GM23248 (cell line): ENCODE measurements at regions not wholly inside any gene's neighbourhood (a gene's known extent, or its start where the extent isn't known, plus 50 kb on each side); places are given as distances from the start of the nearest gene placed in this dataset.

ENCODE experiments used
- DNase-seq: peaks from one replicate; pipeline ENCODE4 v3.0.0-alpha.2; 2015
- H2AFZ ChIP-seq: fragments of 200-600 bp; sonication (generic); 2 replicates; pipeline ENCODE4 v1.6.1; 2016; ENCODE audit warnings: antibody characterized with exemption
- H3F3A ChIP-seq: fragments of 200-600 bp; sonication (generic); 2 replicates; pipeline ENCODE4 v1.6.1; 2016; ENCODE audit warnings: mild to moderate bottlenecking, antibody characterized with exemption, mixed run types; ENCODE audit not compliant: insufficient read depth
- H3K27ac ChIP-seq: fragments of 200-600 bp; sonication (generic); 2 replicates; pipeline ENCODE4 v1.5.1; 2016; ENCODE audit warnings: mild to moderate bottlenecking
- H3K27me3 ChIP-seq: fragments of 200-600 bp; sonication (generic); replicated peaks from 2 replicates; pipeline ENCODE4 v1.6.1; 2016; ENCODE audit warnings: mild to moderate bottlenecking; ENCODE audit not compliant: insufficient read depth
- H3K36me3 ChIP-seq: fragments of 200-600 bp; sonication (generic); 2 replicates; pipeline ENCODE4 v1.6.1; 2016; ENCODE audit warnings: low read depth, mild to moderate bottlenecking
- H3K4me1 ChIP-seq: fragments of 200-600 bp; sonication (generic); 2 replicates; pipeline ENCODE4 v1.6.1; 2016; ENCODE audit warnings: mild to moderate bottlenecking; ENCODE audit not compliant: insufficient read depth
- H3K4me2 ChIP-seq: fragments of 200-600 bp; sonication (generic); one replicate; pipeline ENCODE4 v1.6.1; 2016; ENCODE audit warnings: mild to moderate bottlenecking; ENCODE audit not compliant: unreplicated experiment
- H3K4me3 ChIP-seq: fragments of 200-600 bp; sonication (generic); 2 replicates; pipeline ENCODE4 v1.5.1; 2016; ENCODE audit warnings: mild to moderate bottlenecking
- H3K79me2 ChIP-seq: fragments of 200-600 bp; sonication (generic); 2 replicates; pipeline ENCODE4 v1.6.1; 2016; ENCODE audit warnings: mild to moderate bottlenecking; ENCODE audit not compliant: insufficient read depth
- H3K9ac ChIP-seq: fragments of 200-600 bp; sonication (generic); 2 replicates; pipeline ENCODE4 v1.6.1; 2016; ENCODE audit warnings: mild to moderate bottlenecking
- H3K9me2 ChIP-seq: fragments of 200-600 bp; sonication (generic); 2 replicates; pipeline ENCODE4 v1.6.1; 2016; ENCODE audit warnings: mixed run types, mild to moderate bottlenecking, moderate library complexity; ENCODE audit not compliant: insufficient read depth
- H3K9me3 ChIP-seq: fragments of 200-600 bp; sonication (generic); one replicate; pipeline ENCODE4 v1.6.1; 2017; ENCODE audit warnings: low read depth
- H4K20me1 ChIP-seq: fragments of 200-600 bp; sonication (generic); 2 replicates; pipeline ENCODE4 v1.6.0; 2016; ENCODE audit not compliant: insufficient read depth
- EZH2 ChIP-seq: fragments of 200-600 bp; sonication (generic); IDR thresholded peaks from 2 replicates; pipeline ENCODE4 v1.6.1; 2018; ENCODE audit warnings: antibody characterized with exemption, mild to moderate bottlenecking; ENCODE audit not compliant: insufficient read depth, poor library complexity, severe bottlenecking
- EZH2phosphoT487 ChIP-seq: fragments of 200-600 bp; sonication (generic); IDR thresholded peaks from 2 replicates; pipeline ENCODE4 v1.6.1; 2018; ENCODE audit warnings: antibody characterized with exemption, moderate library complexity, mild to moderate bottlenecking, low read depth; ENCODE audit not compliant: insufficient read depth
- WGBS, 2 experiments: methylation state at CpG; one replicate each; pipeline ENCODE4 v1.1.6; 2015 to 2017; ENCODE audit warnings: low lambda C conversion rate in 2 of 2, low coverage in 1 of 2; ENCODE audit errors: missing lambda C conversion rate in 2 of 2; 5-methylcytosine and 5-hydroxymethylcytosine counted together
- in situ Hi-C: fragments of 300-500 bp; cut with MboI; formaldehyde crosslinking; loops from 2 replicates; pipeline ENCODE4 v1.15.0; 2020

DNA sequence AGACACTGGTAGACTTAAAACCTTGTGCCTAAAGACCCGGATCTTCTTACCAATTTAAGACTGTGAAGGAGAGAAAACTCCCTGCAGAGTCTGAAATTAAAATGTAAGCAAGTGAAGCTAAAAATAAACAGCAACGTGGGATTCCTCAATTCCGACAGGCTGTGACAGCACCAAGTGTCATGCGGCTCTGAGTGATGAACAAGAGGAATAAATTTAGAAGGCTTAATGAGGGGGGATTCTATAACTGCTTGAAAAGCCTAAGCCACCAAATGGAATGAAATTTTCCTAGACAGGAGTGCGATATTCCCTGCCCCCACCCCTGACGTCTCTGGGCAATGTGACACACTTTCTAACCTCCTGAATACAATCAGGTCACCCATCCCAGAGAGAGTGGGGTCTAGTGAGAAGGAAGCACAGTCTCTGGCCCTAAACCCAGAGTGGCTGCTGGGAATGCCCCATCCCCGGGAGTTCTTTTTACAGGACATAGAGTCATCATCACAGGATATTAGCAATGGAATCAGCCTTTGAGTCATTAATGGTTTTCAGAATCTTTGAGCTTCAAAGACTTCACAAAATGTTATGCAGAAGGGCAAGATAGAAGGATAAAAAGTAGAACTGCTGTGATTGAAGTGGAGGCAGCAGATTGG, 114.3 kb downstream of the EDEM1 start:
- H3K4me1 ChIP-seq = peaks cover 12% of the 10 kb centered on the region
- H3K27ac ChIP-seq = peak overlapping the region; percentile 37
- no peaks in the 10 kb centered on the region for H3K9me3 ChIP-seq
- H3K79me2 ChIP-seq = no peaks in the 10 kb centered on the region
- H3K4me2 ChIP-seq = peak overlapping the region; percentile 56
- H3K4me3 ChIP-seq = peak overlapping the region; percentile 2; the same call in 1 of the 2 replicates
- WGBS, 2 experiments = 8% methylated on average over 7 of the region's 7 CpGs
- no peaks in the 10 kb centered on the region for H3K9me2 ChIP-seq
- DNase-seq = peak; percentile 59
- in situ Hi-C loops = no loop called here
- H2AFZ ChIP-seq = peak overlapping the region; percentile 80
- TF ChIP-seq EZH2 (no peak), EZH2phosphoT487 (no peak)
- H3F3A ChIP-seq = peaks cover 8% of the 10 kb centered on the region; the same call in 1 of the 2 replicates
- no peaks in the 10 kb centered on the region for H3K36me3 ChIP-seq
- no peaks in the 10 kb centered on the region for H3K27me3 ChIP-seq
- no peaks in the 10 kb centered on the region for H4K20me1 ChIP-seq
- peak overlapping the region; percentile 22; the same call in 1 of the 2 replicates for H3K9ac ChIP-seq

DNA sequence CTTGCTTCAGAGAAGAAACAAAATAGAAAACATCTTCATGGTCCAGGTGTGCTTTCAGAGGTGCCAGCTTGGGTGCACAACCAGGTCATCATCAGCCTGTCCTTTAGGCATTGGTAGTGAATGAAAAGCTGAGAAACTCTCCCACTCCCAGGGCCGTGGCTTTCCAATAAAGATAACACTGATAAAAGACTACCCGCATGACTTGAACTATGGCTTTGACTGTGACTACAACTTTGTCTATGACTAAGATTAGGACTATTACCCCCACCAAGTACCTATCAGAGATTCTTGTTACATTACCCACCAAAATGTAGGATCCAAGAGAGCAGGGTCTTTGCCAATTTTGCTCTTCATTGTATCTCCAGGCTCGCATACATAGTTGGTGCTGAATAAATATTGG, 115.2 kb downstream of the EDEM1 start:
- Histone ChIP-seq H4K20me1 (no peaks in the 10 kb centered on the region), H3K4me1 (peaks cover 12% of the 10 kb centered on the region), H2AFZ (0 out of 2 replicates have a peak overlapping the region, but pooled peaks have one; percentile 80), H3K27me3 (no peaks in the 10 kb centered on the region), H3K9me3 (no peaks in the 10 kb centered on the region), H3K36me3 (no peaks in the 10 kb centered on the region), H3K9ac (no peak overlapping the region), H3K9me2 (no peaks in the 10 kb centered on the region), H3K4me3 (no peak overlapping the region), H3F3A (peaks cover 8% of the 10 kb centered on the region; the same call in 1 of the 2 replicates), H3K79me2 (no peaks in the 10 kb centered on the region), H3K27ac (0 out of 2 replicates have a peak overlapping the region, but pooled peaks have one; percentile 37), H3K4me2 (no peak overlapping the region)
- in situ Hi-C loops = no loop called here
- 54 to 67% methylated on average over 3 of the region's 3 CpGs for WGBS, 2 experiments
- no peak for DNase-seq
- TF ChIP-seq EZH2 (no peak), EZH2phosphoT487 (no peak)

DNA sequence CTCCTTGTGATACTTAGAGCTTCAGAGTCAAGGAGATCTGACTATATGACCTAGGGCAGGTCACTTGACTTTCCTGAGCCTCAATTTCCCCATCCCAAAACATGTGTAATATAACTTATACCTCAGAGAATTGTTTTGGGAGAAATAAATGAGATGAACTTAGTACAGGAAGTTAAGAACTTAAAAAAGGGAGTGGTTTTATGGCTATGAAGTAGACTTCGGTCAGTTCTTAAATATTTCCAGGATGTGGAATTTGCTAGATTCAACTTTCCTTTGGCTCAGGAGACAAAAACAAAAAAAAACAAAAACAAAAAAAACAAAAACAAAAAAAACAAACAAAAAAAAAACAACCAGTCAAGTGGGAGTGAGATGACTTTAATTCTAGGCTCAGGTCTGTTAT, 116.7 kb downstream of the EDEM1 start:
- Histone ChIP-seq H3K4me2 (no peak overlapping the region), H3K9me2 (no peaks in the 10 kb centered on the region), H3F3A (peaks cover 8% of the 10 kb centered on the region; the same call in 1 of the 2 replicates), H3K4me3 (no peak overlapping the region), H2AFZ (no peak overlapping the region), H3K4me1 (peaks cover 12% of the 10 kb centered on the region), H3K79me2 (no peaks in the 10 kb centered on the region), H4K20me1 (no peaks in the 10 kb centered on the region), H3K9ac (no peak overlapping the region), H3K27ac (no peak overlapping the region), H3K27me3 (no peaks in the 10 kb centered on the region), H3K36me3 (no peaks in the 10 kb centered on the region), H3K9me3 (no peaks in the 10 kb centered on the region)
- 56 to 60% methylated on average over 1 of the region's 1 CpG for WGBS, 2 experiments
- TF ChIP-seq EZH2 (no peak), EZH2phosphoT487 (no peak)
- no peak for DNase-seq
- in situ Hi-C loops = no loop called here

DNA sequence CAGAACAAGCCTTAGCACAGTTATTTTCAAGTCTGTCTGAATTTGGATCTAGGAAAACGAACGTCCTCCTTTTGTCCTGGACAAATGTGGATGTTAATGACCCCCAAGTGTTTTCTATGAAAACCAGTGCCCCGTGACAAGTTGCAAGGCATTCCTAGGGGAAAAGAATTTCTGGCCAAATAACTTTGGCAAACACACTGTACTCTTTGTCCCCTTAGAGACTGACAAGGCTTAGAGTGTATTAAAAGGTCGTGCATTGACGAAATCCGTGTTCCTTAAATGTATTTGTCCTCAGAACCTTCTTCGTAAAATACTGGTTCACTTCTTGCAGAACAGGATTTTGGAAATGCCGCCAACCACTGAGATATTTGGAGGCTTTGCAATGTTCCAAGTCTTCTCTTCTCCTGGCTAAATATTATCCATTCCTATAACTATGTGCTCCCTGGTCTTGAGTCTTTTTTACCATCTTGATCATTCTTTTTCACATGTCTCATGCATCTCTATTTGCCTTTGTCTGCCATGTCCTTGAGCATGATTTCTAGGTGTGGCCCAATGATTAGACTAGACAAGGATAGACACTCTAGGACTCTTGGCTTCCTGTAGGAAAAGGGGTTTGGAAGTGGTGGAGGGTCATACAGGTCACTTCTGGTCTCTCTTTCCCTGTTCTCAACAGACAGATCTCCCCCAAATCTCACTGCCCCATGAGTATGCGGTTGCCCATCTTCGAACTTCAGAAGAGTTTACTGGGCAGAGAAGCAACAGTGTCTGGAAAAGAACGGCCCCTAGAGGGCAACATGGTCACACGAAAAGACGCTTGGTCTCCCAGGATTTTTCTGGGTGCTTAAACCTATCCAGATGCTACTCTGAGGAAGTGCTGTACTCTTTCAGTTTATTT, 117.5 kb downstream of the EDEM1 start:
- in situ Hi-C loops = no loop called here
- no peaks in the 10 kb centered on the region for H3K79me2 ChIP-seq
- peaks cover 8% of the 10 kb centered on the region; the same call in 1 of the 2 replicates for H3F3A ChIP-seq
- H3K9me3 ChIP-seq = no peaks in the 10 kb centered on the region
- H3K4me1 ChIP-seq = peaks cover 12% of the 10 kb centered on the region
- no peak overlapping the region for H3K4me3 ChIP-seq
- H3K9me2 ChIP-seq = no peaks in the 10 kb centered on the region
- H4K20me1 ChIP-seq = no peaks in the 10 kb centered on the region
- TF ChIP-seq EZH2 (no peak), EZH2phosphoT487 (no peak)
- H3K27ac ChIP-seq = no peak overlapping the region
- no peaks in the 10 kb centered on the region for H3K27me3 ChIP-seq
- H3K9ac ChIP-seq = no peak overlapping the region
- 0 out of 2 replicates have a peak overlapping the region, but pooled peaks have one; percentile 13 for H2AFZ ChIP-seq
- DNase-seq = peak; percentile 65
- no peak overlapping the region for H3K4me2 ChIP-seq
- WGBS, 2 experiments = 27 to 31% methylated on average over 13 of the region's 13 CpGs
- no peaks in the 10 kb centered on the region for H3K36me3 ChIP-seq
